ENCODE measurements at regions not wholly inside any gene's neighbourhood (a gene's known extent, or its start where the extent isn't known, plus 50 kb on each side); places are given as distances from the start of the nearest gene placed in this dataset.

- Histone ChIP-seq H3K27me3 (no peaks in the 10 kb centered on the region), H3K9me3 (no peaks in the 10 kb centered on the region), H3K27ac (no peak overlapping the region), H3K36me3 (no peaks in the 10 kb centered on the region), H3K4me3 (no peak overlapping the region), H3K4me1 (no peaks in the 10 kb centered on the region)
- TF ChIP-seq CTCF (IDR thresholded peaks at IDR 0.05) = no peak
- intact Hi-C loops (cut with DNase I; ENCODE audit: low total_unique reads) = no loop called here
- DNase-seq = no peak
These were observed 549.0 kb downstream of the ZNF804A start for GRCh38 chr2:185147361-185147760.

GRCh38 chr2:185152186-185152585, 553.9 kb downstream of the ZNF804A start:
- Histone ChIP-seq H3K9me3 (no peaks in the 10 kb centered on the region), H3K4me1 (no peaks in the 10 kb centered on the region), H3K27me3 (no peaks in the 10 kb centered on the region), H3K36me3 (no peaks in the 10 kb centered on the region), H3K27ac (no peak overlapping the region), H3K4me3 (no peak overlapping the region)
- no peak for TF ChIP-seq CTCF (IDR thresholded peaks at IDR 0.05)
- intact Hi-C loops (cut with DNase I; ENCODE audit: low total_unique reads) = no loop called here
- no peak for DNase-seq

- Histone ChIP-seq H3K27ac (no peak overlapping the region), H3K4me3 (no peak overlapping the region), H3K9me3 (no peaks in the 10 kb centered on the region), H3K4me1 (no peaks in the 10 kb centered on the region), H3K36me3 (no peaks in the 10 kb centered on the region), H3K27me3 (no peaks in the 10 kb centered on the region)
- no peak for TF ChIP-seq CTCF (IDR thresholded peaks at IDR 0.05)
- intact Hi-C loops (cut with DNase I; ENCODE audit: low total_unique reads) = no loop called here
- no peak for DNase-seq
These were observed 563.4 kb downstream of the ZNF804A start for GRCh38 chr2:185161701-185162100.

- no peak overlapping the region for H3K4me3 ChIP-seq
- H3K27me3 ChIP-seq = no peaks in the 10 kb centered on the region
- intact Hi-C loops (cut with DNase I; ENCODE audit: low total_unique reads) = no loop called here
- no peak for DNase-seq
- no peak for TF ChIP-seq CTCF (IDR thresholded peaks at IDR 0.05)
- H3K4me1 ChIP-seq = no peaks in the 10 kb centered on the region
- no peaks in the 10 kb centered on the region for H3K9me3 ChIP-seq
- no peaks in the 10 kb centered on the region for H3K36me3 ChIP-seq
- H3K27ac ChIP-seq = no peak overlapping the region
These were observed 564.3 kb upstream of the FSIP2 start for GRCh38 chr2:185174353-185174752.

- no peak overlapping the region for H3K4me3 ChIP-seq
- H3K4me1 ChIP-seq = no peaks in the 10 kb centered on the region
- H3K36me3 ChIP-seq = no peaks in the 10 kb centered on the region
- no peaks in the 10 kb centered on the region for H3K27me3 ChIP-seq
- H3K27ac ChIP-seq = no peak overlapping the region
- no peaks in the 10 kb centered on the region for H3K9me3 ChIP-seq
- intact Hi-C loops (cut with DNase I; ENCODE audit: low total_unique reads) = no loop called here
- no peak for TF ChIP-seq CTCF (IDR thresholded peaks at IDR 0.05)
- no peak for DNase-seq
These were observed 558.9 kb upstream of the FSIP2 start for GRCh38 chr2:185179743-185180142.

- Histone ChIP-seq H3K4me1 (no peaks in the 10 kb centered on the region), H3K9me3 (no peaks in the 10 kb centered on the region), H3K27me3 (no peaks in the 10 kb centered on the region), H3K4me3 (no peak overlapping the region), H3K27ac (no peak overlapping the region), H3K36me3 (no peaks in the 10 kb centered on the region)
- intact Hi-C loops (cut with DNase I; ENCODE audit: low total_unique reads) = no loop called here
- TF ChIP-seq CTCF (IDR thresholded peaks at IDR 0.05) = no peak
- no peak for DNase-seq
These were observed 556.7 kb upstream of the FSIP2 start for GRCh38 chr2:185181901-185182300.
